SK-N-DZ (cell line): ENCODE measurements at regions not wholly inside any gene's neighbourhood (a gene's known extent, or its start where the extent isn't known, plus 50 kb on each side); places are given as distances from the start of the nearest gene placed in this dataset.
"Not testable (repeated sequence)": the region's sequence is repeated elsewhere in the genome, so short reads cannot be mapped to it uniquely, and the experiment has no call there.

Source experiments
- DNase-seq: peaks from one replicate; pipeline ENCODE4 v3.0.0-alpha.2; 2015; ENCODE audit warnings: low spot score

GRCh38 chr2:64250751-64251423, 106.7 kb upstream of the PELI1 start:
- DNase-seq = no peak

GRCh38 chr2:64251497-64252250, 107.5 kb upstream of the PELI1 start:
- no peak for DNase-seq

- DNase-seq = not testable (repeated sequence)
Measured at GRCh38 chr2:64252251-64252978, 108.2 kb upstream of the PELI1 start.

- DNase-seq = not testable (repeated sequence)
Measured at GRCh38 chr2:64253421-64253820, 109.2 kb upstream of the PELI1 start.

- DNase-seq = no peak
Measured at GRCh38 chr2:64258566-64258965, 114.3 kb upstream of the PELI1 start.

GRCh38 chr2:64259312-64259711, 115.1 kb upstream of the PELI1 start:
- DNase-seq = no peak

- no peak for DNase-seq
Measured at GRCh38 chr2:64260093-64260803, 116.0 kb upstream of the PELI1 start.

- DNase-seq = no peak
Measured at GRCh38 chr2:64260817-64261216, 116.6 kb upstream of the PELI1 start.

- no peak for DNase-seq
Measured at GRCh38 chr2:64262071-64262470, 117.9 kb upstream of the PELI1 start.

- DNase-seq = no peak
Measured at GRCh38 chr2:64262816-64263215, 118.6 kb upstream of the PELI1 start.

GRCh38 chr2:64263315-64263714, 119.1 kb upstream of the PELI1 start:
- no peak for DNase-seq

GRCh38 chr2:64267699-64268098, 123.5 kb upstream of the PELI1 start:
- DNase-seq = no peak

- DNase-seq = peak; percentile 50
Measured at GRCh38 chr2:64268330-64269048, 124.3 kb upstream of the PELI1 start.

GRCh38 chr2:64273524-64274398, 129.5 kb upstream of the PELI1 start:
- DNase-seq = no peak

GRCh38 chr2:64274399-64275173, 130.4 kb upstream of the PELI1 start:
- DNase-seq = no peak

GRCh38 chr2:64275174-64275466, 130.9 kb upstream of the PELI1 start:
- no peak for DNase-seq

GRCh38 chr2:64276417-64277095, 132.3 kb upstream of the PELI1 start:
- no peak for DNase-seq

- DNase-seq = no peak
Measured at GRCh38 chr2:64277101-64277849, 133.1 kb upstream of the PELI1 start.
